Panc1 (cell line): ENCODE measurements at regions not wholly inside any gene's neighbourhood (a gene's known extent, or its start where the extent isn't known, plus 50 kb on each side); places are given as distances from the start of the nearest gene placed in this dataset.

Experiments
- ATAC-seq: fragments of 200-7000 bp; cut with Tn5 transposase; 2 replicates; pipeline ENCODE4 v1.9.1; 2020; ENCODE audit warnings: mild to moderate bottlenecking, moderate library complexity
- BruUV-seq: library from RNA; stranded (reverse); fragments of 400-500 nt; replicated peaks from 2 replicates; lab custom pipeline; 2021; lab: Mats Ljungman, UMichigan
- CTCF ChIA-PET: fragments of 300-600 bp; sonication (Branson Sonifier 250); formaldehyde crosslinking; loops from one replicate; lab custom pipeline; 2022; ENCODE audit warnings: antibody characterized with exemption; lab: Charles Lee
- POLR2A ChIA-PET: fragments of 300-600 bp; sonication (Branson Sonifier 250); formaldehyde crosslinking; loops from one replicate; lab custom pipeline; 2022; ENCODE audit warnings: antibody characterized with exemption; lab: Charles Lee
- DNase-seq: peaks from one replicate; pipeline ENCODE4 v3.0.0-alpha.2; 2010; ENCODE audit warnings: low read depth, low spot score
- H3K27ac ChIP-seq: 2 replicates; pipeline ENCODE4 v1.5.1; 2011; ENCODE audit warnings: mild to moderate bottlenecking, low read length, inconsistent platforms
- H3K27me3 ChIP-seq: fragments of 200-500 bp; sonication (Bioruptor generic); 2 replicates; pipeline ENCODE4 v1.6.0; 2014; ENCODE audit warnings: low read length, inconsistent platforms; ENCODE audit not compliant: control insufficient read depth, insufficient read depth
- H3K36me3 ChIP-seq: fragments of 200-500 bp; sonication (Bioruptor generic); 2 replicates; pipeline ENCODE4 v1.5.1; 2014; ENCODE audit warnings: inconsistent platforms, mild to moderate bottlenecking, low read length, moderate library complexity; ENCODE audit not compliant: control insufficient read depth, insufficient read depth
- H3K4me1 ChIP-seq: 2 replicates; pipeline ENCODE4 v1.5.1; 2011; ENCODE audit warnings: inconsistent platforms, mild to moderate bottlenecking, low read length, moderate library complexity; ENCODE audit not compliant: control insufficient read depth, insufficient read depth
- H3K4me3 ChIP-seq, 2 experiments: 2 replicates each; pipeline ENCODE4 v1.5.1; 2011 to 2012; ENCODE audit warnings: low read depth in 2 of 2, low read length in 2 of 2, mild to moderate bottlenecking in 2 of 2, inconsistent platforms in 1 of 2, moderate library complexity in 1 of 2
- H3K9me3 ChIP-seq: fragments of 200-500 bp; sonication (Bioruptor generic); 2 replicates; pipeline ENCODE4 v1.5.1; 2014; ENCODE audit warnings: low read depth, mild to moderate bottlenecking, inconsistent platforms, low read length, moderate library complexity; ENCODE audit not compliant: control insufficient read depth, insufficient read depth
- POLR2AphosphoS5 ChIP-seq: IDR thresholded peaks from 2 replicates; pipeline ENCODE4 v1.6.1; 2012; ENCODE audit warnings: mild to moderate bottlenecking, low read depth, low read length, moderate library complexity
- SIN3A ChIP-seq: IDR thresholded peaks from 2 replicates; pipeline ENCODE4 v1.6.1; 2012; ENCODE audit warnings: low read depth, mild to moderate bottlenecking, low read length, moderate library complexity, borderline replicate concordance; ENCODE audit not compliant: insufficient read depth
- TCF7L2 ChIP-seq: IDR thresholded peaks from 2 replicates; pipeline ENCODE4 v1.6.1; 2011; ENCODE audit warnings: mild to moderate bottlenecking, low read depth, low read length, inconsistent platforms
- in situ Hi-C: cut with HindIII; loops from 2 replicates; pipeline ENCODE4 v1.10.0; 2016; ENCODE audit warnings: low sequenced_read_pairs, low pct_unique_long_range_greater_than_20kb
- intact Hi-C: fragments of 100-400 bp; cut with micrococcal nuclease; formaldehyde crosslinking; loops from one replicate; pipeline ENCODE4 v1.10.0; 2022; ENCODE audit not compliant: unreplicated experiment
- TF ChIP-seq, protein P1 (sequence below), 2 experiments: IDR thresholded peaks; 2 replicates each; pipeline ENCODE4 v1.6.1; 2011 to 2012; ENCODE audit warnings: low read depth in 2 of 2, control low read depth in 1 of 2, low read length in 1 of 2, mild to moderate bottlenecking in 1 of 2, moderate library complexity in 1 of 2; ENCODE audit not compliant: insufficient read depth in 1 of 2
- TF ChIP-seq, protein P2 (sequence below): fragments of 450-650 bp; IDR thresholded peaks from 2 replicates; pipeline ENCODE4 v1.5.1; 2017; ENCODE audit warnings: mild to moderate bottlenecking

DNA sequence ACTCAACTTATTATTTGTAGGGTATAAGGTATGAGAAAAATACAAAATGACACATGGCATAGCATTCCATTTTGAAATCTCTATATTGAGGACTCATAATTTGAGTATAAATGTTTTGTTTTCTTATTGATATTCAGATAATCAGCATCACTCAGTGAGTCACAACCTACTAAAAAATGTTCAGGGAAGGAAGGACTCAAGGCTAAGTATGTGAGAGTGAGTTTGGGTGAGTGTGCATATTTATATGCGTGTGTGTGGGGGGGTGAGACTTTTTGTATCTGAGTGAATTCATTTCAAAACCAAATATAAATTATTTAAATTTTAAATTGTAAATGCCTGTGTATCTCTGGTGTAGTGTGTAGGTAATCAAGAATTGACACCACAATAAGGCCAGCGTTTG, 87.8 kb upstream of the PRKD1 start:
- in situ Hi-C loops, result no loop called here
- no peak for TF ChIP-seq POLR2AphosphoS5
- no peak for TF ChIP-seq SIN3A
- TF ChIP-seq, protein P1, sequence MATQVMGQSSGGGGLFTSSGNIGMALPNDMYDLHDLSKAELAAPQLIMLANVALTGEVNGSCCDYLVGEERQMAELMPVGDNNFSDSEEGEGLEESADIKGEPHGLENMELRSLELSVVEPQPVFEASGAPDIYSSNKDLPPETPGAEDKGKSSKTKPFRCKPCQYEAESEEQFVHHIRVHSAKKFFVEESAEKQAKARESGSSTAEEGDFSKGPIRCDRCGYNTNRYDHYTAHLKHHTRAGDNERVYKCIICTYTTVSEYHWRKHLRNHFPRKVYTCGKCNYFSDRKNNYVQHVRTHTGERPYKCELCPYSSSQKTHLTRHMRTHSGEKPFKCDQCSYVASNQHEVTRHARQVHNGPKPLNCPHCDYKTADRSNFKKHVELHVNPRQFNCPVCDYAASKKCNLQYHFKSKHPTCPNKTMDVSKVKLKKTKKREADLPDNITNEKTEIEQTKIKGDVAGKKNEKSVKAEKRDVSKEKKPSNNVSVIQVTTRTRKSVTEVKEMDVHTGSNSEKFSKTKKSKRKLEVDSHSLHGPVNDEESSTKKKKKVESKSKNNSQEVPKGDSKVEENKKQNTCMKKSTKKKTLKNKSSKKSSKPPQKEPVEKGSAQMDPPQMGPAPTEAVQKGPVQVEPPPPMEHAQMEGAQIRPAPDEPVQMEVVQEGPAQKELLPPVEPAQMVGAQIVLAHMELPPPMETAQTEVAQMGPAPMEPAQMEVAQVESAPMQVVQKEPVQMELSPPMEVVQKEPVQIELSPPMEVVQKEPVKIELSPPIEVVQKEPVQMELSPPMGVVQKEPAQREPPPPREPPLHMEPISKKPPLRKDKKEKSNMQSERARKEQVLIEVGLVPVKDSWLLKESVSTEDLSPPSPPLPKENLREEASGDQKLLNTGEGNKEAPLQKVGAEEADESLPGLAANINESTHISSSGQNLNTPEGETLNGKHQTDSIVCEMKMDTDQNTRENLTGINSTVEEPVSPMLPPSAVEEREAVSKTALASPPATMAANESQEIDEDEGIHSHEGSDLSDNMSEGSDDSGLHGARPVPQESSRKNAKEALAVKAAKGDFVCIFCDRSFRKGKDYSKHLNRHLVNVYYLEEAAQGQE (IDR thresholded peaks at IDR 0.05; ENCODE audit: insufficient read depth in 1 of 2, low read depth in 2 of 2, low read length in 1 of 2), result no peak
- no peak for TF ChIP-seq TCF7L2
- TF ChIP-seq, protein P2, sequence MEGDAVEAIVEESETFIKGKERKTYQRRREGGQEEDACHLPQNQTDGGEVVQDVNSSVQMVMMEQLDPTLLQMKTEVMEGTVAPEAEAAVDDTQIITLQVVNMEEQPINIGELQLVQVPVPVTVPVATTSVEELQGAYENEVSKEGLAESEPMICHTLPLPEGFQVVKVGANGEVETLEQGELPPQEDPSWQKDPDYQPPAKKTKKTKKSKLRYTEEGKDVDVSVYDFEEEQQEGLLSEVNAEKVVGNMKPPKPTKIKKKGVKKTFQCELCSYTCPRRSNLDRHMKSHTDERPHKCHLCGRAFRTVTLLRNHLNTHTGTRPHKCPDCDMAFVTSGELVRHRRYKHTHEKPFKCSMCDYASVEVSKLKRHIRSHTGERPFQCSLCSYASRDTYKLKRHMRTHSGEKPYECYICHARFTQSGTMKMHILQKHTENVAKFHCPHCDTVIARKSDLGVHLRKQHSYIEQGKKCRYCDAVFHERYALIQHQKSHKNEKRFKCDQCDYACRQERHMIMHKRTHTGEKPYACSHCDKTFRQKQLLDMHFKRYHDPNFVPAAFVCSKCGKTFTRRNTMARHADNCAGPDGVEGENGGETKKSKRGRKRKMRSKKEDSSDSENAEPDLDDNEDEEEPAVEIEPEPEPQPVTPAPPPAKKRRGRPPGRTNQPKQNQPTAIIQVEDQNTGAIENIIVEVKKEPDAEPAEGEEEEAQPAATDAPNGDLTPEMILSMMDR, result no peak

DNA sequence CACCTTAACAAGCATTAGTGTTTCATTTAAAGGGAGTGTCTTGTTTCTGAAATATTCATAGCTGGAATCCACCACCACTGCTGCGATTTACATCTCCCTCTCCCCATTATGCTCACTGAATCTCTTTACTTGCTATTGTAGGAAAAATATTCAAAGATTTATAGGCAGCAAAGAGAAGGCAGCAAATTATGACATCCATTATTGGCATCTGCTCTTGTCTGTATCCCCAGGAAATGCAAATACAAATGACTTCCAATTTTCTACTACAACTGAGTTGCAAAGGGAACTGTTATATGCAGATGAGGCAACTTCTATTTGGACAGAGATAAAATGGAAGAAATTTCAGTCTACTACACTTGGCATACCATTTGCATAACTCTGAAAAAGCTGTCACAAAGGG, 88.4 kb upstream of the PRKD1 start:
- Histone ChIP-seq H3K27me3 (no peaks in the 10 kb centered on the region), H3K4me1 (no peaks in the 10 kb centered on the region), H3K36me3 (no peaks in the 10 kb centered on the region), H3K9me3 (no peaks in the 10 kb centered on the region), H3K27ac (no peak overlapping the region), H3K4me3 (no peak overlapping the region)
- TF ChIP-seq TCF7L2 (no peak), POLR2AphosphoS5 (no peak), SIN3A (no peak)
- TF ChIP-seq, protein P1 (IDR thresholded peaks at IDR 0.05; ENCODE audit: insufficient read depth in 1 of 2, low read depth in 2 of 2, low read length in 1 of 2), result no peak
- TF ChIP-seq, protein P2, result no peak
- intact Hi-C loops (no loop called here), in situ Hi-C loops (no loop called here)
- ATAC-seq, result no peak
- BruUV-seq, result no TSS peak
- POLR2A ChIA-PET, result no interaction called here
- CTCF ChIA-PET, result no interaction called here
- no peak for DNase-seq

More for the DNA sequence above, 87.8 kb upstream of the PRKD1 start:
- Histone ChIP-seq H3K27me3 (no peaks in the 10 kb centered on the region), H3K27ac (no peak overlapping the region), H3K4me1 (no peaks in the 10 kb centered on the region), H3K9me3 (no peaks in the 10 kb centered on the region), H3K36me3 (no peaks in the 10 kb centered on the region), H3K4me3 (no peak overlapping the region)
- ChIA-PET POLR2A (no interaction called here), CTCF (no interaction called here)
- intact Hi-C loops, result no loop called here
- no TSS peak for BruUV-seq
- ATAC-seq, result no peak
- no peak for DNase-seq
